Cardiac muscle cell (in vitro differentiated cells and primary cell): ENCODE measurements at regions not wholly inside any gene's neighbourhood (a gene's known extent, or its start where the extent isn't known, plus 50 kb on each side); places are given as distances from the start of the nearest gene placed in this dataset.
A peak's percentile ranks its signal among the peaks of the same experiment; 100 is the strongest.

Source experiments
- DNase-seq, 2 donors: peaks; one replicate each; pipeline versions ENCODE4 v3.0.0 to v3.0.0-alpha.2; 2010 to 2017; ENCODE audit warnings: low read depth in 1 of 2, low spot score in 1 of 2
- H3K27ac ChIP-seq: fragments of 200-600 bp; sonication (generic); 2 replicates; pipeline ENCODE4 v1.5.1; 2016
- H3K27me3 ChIP-seq: fragments of 200-600 bp; sonication (generic); 2 replicates; pipeline ENCODE4 v1.6.0; 2016; ENCODE audit warnings: control low read depth
- H3K36me3 ChIP-seq: fragments of 200-600 bp; sonication (generic); 2 replicates; pipeline ENCODE4 v1.5.1; 2016; ENCODE audit warnings: control low read depth
- H3K4me1 ChIP-seq: fragments of 200-600 bp; sonication (generic); 2 replicates; pipeline ENCODE4 v1.8.1; 2017; ENCODE audit warnings: low read depth, mild to moderate bottlenecking, mixed run types
- H3K4me3 ChIP-seq: fragments of 200-600 bp; sonication (generic); 2 replicates; pipeline ENCODE4 v1.5.1; 2016; ENCODE audit warnings: mild to moderate bottlenecking
- H3K9me3 ChIP-seq: fragments of 200-600 bp; sonication (generic); 2 replicates; pipeline ENCODE4 v1.5.1; 2017; ENCODE audit warnings: low read depth, mild to moderate bottlenecking, control low read depth
- TF ChIP-seq, protein P1 (sequence below): IDR thresholded peaks from 2 replicates; pipeline ENCODE4 v1.5.1; 2012; ENCODE audit warnings: low read depth, mild to moderate bottlenecking, low read length

DNA sequence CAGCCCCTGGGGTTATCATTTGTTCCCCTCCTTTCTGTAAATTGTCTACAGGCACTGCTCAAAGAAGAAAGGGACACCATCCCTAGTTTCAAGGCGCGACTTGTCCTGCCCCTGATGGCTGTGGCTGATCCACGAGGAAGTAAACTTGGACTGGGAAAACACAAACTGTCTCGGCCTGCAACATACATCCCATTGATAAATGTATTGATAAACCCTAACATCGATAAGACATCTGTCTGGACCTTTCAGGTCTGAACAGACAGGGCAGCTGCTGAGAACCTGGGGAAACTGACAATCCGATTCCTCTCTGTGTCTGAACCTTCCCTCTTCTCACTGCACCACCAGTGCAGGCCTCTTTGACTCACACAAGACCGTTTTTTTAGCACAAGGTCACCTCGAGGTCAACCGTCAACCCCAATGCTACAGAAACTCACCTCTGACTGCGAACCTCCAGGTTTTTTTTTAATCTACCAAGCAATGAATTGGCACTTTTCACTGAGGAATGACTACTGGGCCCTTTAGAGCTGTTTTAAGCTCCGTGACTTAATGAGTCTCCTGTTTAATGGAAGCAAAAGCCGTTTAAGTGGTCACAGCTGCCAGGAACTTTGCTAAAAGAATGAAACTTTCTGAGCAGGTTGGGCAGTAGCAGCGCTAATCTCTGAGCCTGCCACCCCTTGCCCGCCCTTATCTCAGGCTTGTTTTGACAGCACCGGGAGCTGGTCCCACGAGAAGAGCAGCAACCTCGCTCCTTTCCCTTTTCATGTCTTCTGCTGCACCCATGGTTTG is 203.8 kb upstream of the TMEM45B start:
- no peaks in the 10 kb centered on the region for H3K27me3 ChIP-seq
- H3K4me1 ChIP-seq: peaks cover 19% of the 10 kb centered on the region
- no peak overlapping the region for H3K4me3 ChIP-seq
- TF ChIP-seq, protein P1, sequence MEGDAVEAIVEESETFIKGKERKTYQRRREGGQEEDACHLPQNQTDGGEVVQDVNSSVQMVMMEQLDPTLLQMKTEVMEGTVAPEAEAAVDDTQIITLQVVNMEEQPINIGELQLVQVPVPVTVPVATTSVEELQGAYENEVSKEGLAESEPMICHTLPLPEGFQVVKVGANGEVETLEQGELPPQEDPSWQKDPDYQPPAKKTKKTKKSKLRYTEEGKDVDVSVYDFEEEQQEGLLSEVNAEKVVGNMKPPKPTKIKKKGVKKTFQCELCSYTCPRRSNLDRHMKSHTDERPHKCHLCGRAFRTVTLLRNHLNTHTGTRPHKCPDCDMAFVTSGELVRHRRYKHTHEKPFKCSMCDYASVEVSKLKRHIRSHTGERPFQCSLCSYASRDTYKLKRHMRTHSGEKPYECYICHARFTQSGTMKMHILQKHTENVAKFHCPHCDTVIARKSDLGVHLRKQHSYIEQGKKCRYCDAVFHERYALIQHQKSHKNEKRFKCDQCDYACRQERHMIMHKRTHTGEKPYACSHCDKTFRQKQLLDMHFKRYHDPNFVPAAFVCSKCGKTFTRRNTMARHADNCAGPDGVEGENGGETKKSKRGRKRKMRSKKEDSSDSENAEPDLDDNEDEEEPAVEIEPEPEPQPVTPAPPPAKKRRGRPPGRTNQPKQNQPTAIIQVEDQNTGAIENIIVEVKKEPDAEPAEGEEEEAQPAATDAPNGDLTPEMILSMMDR: no peak
- peak overlapping the region; percentile 74 for H3K27ac ChIP-seq
- DNase-seq: peak in 1 of 2 donors; percentile 37
- H3K9me3 ChIP-seq: no peaks in the 10 kb centered on the region
- H3K36me3 ChIP-seq: no peaks in the 10 kb centered on the region

DNA sequence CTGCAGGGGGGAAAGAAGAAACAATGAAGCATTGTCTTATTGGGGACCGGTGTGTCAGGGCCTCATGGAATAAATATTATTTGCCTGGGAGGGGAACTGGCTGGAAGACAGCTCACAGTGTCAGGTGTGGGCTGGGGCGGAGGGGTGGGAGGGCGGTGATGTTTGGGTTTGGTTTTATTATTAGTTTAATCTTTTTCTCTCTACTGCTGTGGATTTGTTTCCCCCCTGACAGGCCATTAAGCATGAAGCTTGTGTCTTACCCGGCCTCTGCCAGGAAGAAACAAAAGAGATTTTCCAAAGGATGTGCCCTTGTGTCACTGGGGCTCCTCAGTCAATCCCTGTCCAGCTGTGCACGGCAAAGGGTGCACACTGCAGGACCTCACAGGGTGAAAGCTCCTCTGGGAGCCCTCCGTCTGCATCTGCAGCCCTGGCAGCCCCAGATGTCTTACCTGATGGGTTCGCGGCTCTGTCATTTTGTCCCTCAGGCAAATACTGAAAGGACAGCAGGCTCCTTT is 203.1 kb upstream of the TMEM45B start:
- DNase-seq: no peak
- no peaks in the 10 kb centered on the region for H3K9me3 ChIP-seq
- no peaks in the 10 kb centered on the region for H3K36me3 ChIP-seq
- H3K4me3 ChIP-seq: no peak overlapping the region
- TF ChIP-seq, protein P1: no peak
- H3K4me1 ChIP-seq: peaks cover 19% of the 10 kb centered on the region
- no peaks in the 10 kb centered on the region for H3K27me3 ChIP-seq
- peak overlapping the region; percentile 74 for H3K27ac ChIP-seq

DNA sequence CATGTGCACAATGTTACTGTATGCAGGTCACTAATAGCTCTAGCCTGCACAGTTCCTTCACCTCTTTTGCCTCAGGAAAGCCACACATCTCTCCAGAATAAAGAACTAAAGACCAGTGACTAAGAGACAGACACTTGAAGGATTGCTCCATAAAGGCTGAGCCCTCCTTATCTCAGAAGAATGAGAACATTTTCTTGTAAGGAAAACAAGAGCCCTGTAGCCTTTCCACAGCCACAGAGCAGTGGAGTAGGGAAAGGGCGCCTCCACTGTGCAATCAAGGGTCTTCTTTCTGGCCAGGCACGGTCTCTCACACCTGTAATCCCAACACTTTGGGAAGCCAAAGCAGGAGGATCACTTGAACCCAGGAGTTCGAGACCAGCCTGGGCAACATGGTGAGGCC is 202.6 kb upstream of the TMEM45B start:
- DNase-seq: peak in 1 of 2 donors; percentile 29
- H3K9me3 ChIP-seq: no peaks in the 10 kb centered on the region
- H3K36me3 ChIP-seq: no peaks in the 10 kb centered on the region
- H3K4me3 ChIP-seq: no peak overlapping the region
- TF ChIP-seq, protein P1: no peak
- peaks cover 19% of the 10 kb centered on the region for H3K4me1 ChIP-seq
- H3K27me3 ChIP-seq: no peaks in the 10 kb centered on the region
- no peak overlapping the region for H3K27ac ChIP-seq

DNA sequence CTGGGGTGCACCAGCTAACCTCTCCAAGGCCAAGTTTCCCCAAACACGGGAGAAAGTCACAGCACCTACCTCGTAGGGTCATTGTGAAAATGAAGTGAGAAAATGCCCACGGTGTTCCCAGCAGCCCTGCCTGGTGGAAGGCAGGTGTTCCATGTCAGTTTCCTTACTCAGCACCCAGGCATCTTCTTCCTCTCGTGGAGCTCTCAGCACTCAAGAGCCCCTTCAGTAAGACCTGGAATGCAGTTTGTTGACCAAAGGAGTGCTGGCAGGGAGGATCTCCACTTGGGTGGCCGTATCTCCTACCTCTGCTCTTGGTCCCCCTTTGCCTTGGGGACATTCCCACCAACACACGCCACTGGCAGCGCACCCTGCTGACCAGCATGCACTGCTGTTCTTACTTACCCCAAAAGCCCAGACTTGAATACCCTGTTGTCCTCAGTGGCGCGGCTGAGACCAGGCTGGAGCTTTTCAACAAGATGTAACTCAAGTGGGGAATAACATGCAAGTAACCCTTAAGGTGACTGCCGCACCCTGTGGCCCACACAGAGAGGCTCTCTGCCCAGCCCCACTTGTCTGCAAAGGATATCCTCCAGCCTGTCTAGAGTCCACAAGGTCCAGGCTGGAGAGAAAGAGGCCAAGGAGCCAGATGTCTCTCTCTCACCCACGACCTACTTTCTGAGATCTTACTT is 201.2 kb upstream of the TMEM45B start:
- no peak overlapping the region for H3K4me3 ChIP-seq
- no peak overlapping the region for H3K27ac ChIP-seq
- TF ChIP-seq, protein P1: no peak
- H3K36me3 ChIP-seq: no peaks in the 10 kb centered on the region
- H3K27me3 ChIP-seq: no peaks in the 10 kb centered on the region
- H3K9me3 ChIP-seq: no peaks in the 10 kb centered on the region
- no peak for DNase-seq
- peaks cover 19% of the 10 kb centered on the region for H3K4me1 ChIP-seq

DNA sequence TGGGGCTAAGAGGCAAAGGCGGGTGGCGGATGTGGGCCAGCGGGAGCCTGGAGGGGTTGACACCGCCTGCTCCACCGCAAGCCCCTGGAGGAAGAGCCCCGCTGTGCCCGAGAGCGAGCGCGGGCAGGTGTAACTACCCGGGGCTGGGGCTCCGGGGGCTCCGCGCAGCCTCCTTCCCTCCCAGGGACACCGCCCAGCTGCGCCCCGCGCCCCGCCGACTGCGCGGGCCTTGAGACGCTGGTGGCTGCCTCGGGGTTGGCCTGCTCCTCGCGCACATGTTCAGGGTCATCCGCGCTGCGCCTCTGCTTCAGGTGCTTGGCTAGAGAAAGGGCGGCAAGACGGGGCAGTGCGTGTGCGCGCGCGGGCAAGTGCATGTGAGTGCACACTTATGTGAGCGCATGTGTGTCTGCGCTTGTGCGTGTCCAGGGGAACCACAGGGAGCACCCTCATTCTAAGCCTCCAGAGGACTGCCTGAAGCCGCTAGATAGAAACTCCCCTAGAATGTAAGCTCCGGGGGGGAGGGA is 197.5 kb upstream of the TMEM45B start:
- TF ChIP-seq, protein P1: no peak
- no peak overlapping the region for H3K4me3 ChIP-seq
- DNase-seq: no peak
- no peaks in the 10 kb centered on the region for H3K36me3 ChIP-seq
- H3K27me3 ChIP-seq: no peaks in the 10 kb centered on the region
- peaks cover 3% of the 10 kb centered on the region for H3K4me1 ChIP-seq
- no peaks in the 10 kb centered on the region for H3K9me3 ChIP-seq
- H3K27ac ChIP-seq: no peak overlapping the region
